Retinal pigment epithelial cell (primary cell): ENCODE measurements at regions not wholly inside any gene's neighbourhood (a gene's known extent, or its start where the extent isn't known, plus 50 kb on each side); places are given as distances from the start of the nearest gene placed in this dataset.

Experiments
- DNase-seq: peaks from one replicate; pipeline ENCODE4 v3.0.0-alpha.2; 2010; ENCODE audit warnings: low read depth
- H3K4me3 ChIP-seq: 2 replicates; pipeline ENCODE4 v1.5.1; 2011; ENCODE audit warnings: mild to moderate bottlenecking, low read length, control low read depth, moderate library complexity
- TF ChIP-seq, protein P1 (sequence below): conservative IDR thresholded peaks from 2 replicates; pipeline ENCODE4 v1.5.1; 2011; ENCODE audit warnings: low read depth, low read length, control low read depth, inconsistent platforms

DNA sequence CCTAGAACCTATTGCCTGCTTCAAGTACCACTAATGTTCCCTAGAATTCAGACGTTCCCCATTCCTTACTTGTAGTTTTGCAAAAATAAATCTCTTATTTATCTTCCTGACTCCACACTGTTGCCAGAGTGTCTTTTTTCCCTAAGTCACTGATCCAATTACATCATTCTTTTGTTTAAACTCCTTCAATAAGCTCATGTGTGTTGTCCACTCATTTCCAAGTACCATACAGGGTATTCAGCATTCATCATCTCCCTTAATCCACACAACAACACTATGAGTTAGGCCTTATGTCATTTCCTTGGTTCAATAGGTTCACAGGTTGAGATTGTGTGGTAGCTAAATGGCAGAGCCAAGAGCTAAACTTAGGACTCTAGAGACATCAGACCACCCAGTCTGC, 119.9 kb upstream of the RHOBTB1 start:
- no peak overlapping the region for H3K4me3 ChIP-seq
- TF ChIP-seq, protein P1, sequence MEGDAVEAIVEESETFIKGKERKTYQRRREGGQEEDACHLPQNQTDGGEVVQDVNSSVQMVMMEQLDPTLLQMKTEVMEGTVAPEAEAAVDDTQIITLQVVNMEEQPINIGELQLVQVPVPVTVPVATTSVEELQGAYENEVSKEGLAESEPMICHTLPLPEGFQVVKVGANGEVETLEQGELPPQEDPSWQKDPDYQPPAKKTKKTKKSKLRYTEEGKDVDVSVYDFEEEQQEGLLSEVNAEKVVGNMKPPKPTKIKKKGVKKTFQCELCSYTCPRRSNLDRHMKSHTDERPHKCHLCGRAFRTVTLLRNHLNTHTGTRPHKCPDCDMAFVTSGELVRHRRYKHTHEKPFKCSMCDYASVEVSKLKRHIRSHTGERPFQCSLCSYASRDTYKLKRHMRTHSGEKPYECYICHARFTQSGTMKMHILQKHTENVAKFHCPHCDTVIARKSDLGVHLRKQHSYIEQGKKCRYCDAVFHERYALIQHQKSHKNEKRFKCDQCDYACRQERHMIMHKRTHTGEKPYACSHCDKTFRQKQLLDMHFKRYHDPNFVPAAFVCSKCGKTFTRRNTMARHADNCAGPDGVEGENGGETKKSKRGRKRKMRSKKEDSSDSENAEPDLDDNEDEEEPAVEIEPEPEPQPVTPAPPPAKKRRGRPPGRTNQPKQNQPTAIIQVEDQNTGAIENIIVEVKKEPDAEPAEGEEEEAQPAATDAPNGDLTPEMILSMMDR, result no peak
- DNase-seq, result peak; percentile 49

DNA sequence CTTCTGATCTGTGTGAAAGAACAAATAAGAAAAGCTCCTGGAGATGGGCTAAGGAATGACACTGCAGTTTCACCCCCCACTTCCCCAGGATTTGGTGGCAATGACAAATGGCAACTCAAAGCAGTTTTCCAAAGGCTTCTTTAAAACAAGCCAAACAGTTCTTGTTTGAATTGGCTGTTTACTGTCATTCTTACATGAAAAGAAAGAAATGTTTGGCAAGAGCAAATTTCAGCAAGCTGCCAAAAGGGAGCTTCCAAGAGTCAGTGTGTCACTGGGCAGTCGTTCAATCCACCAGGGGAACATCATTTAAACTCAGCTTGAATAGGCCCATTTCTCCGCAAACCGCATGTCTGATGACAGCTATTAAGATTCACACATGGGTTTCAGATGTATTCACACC, 119.0 kb upstream of the RHOBTB1 start:
- no peak for DNase-seq
- H3K4me3 ChIP-seq, result no peak overlapping the region
- TF ChIP-seq, protein P1, result no peak

GRCh38 chr10:61061923-61062504, 118.0 kb upstream of the RHOBTB1 start:
- no peak overlapping the region for H3K4me3 ChIP-seq

GRCh38 chr10:61059636-61060035, 115.7 kb upstream of the RHOBTB1 start:
- DNase-seq, result no peak
- no peak overlapping the region for H3K4me3 ChIP-seq
- TF ChIP-seq, protein P1, result no peak

More at GRCh38 chr10:61061923-61062504, 118.0 kb upstream of the RHOBTB1 start:
- peak; percentile 61 for DNase-seq
- TF ChIP-seq, protein P1, result no peak

GRCh38 chr10:61052469-61053205, 108.7 kb upstream of the RHOBTB1 start:
- H3K4me3 ChIP-seq, result no peak overlapping the region
- no peak for DNase-seq
- TF ChIP-seq, protein P1, result no peak

- TF ChIP-seq, protein P1, result no peak
- no peak for DNase-seq
- H3K4me3 ChIP-seq, result no peak overlapping the region
Measured at GRCh38 chr10:61051344-61051743, 107.4 kb upstream of the RHOBTB1 start.
